ENCODE measurements at regions not wholly inside any gene's neighbourhood (a gene's known extent, or its start where the extent isn't known, plus 50 kb on each side); places are given as distances from the start of the nearest gene placed in this dataset.

GRCh38 chr6:92608751-92609150, 810.6 kb downstream of the EPHA7 start (continued):
- TF ChIP-seq MAX (IDR thresholded peaks at IDR 0.05): no peak
- no peak for TF ChIP-seq E2F6 (IDR thresholded peaks at IDR 0.05)
- no peak for TF ChIP-seq EP300 (IDR thresholded peaks at IDR 0.05; ENCODE audit: borderline replicate concordance in 1 of 2, low read depth in 2 of 2, low read length in 2 of 2)
- TF ChIP-seq EGR1 (IDR thresholded peaks at IDR 0.05; ENCODE audit: borderline replicate concordance, low read depth, low read length): no peak
- TF ChIP-seq MAFK (IDR thresholded peaks at IDR 0.05; ENCODE audit: low read depth, low read length): no peak

Measured in H1 (cell line).